GM18909 (cell line): ENCODE measurements at regions not wholly inside any gene's neighbourhood (a gene's known extent, or its start where the extent isn't known, plus 50 kb on each side); places are given as distances from the start of the nearest gene placed in this dataset.

Experiments used
- ATAC-seq: cut with Tn5 transposase; IDR thresholded peaks from one replicate; pipeline ENCODE4 v1.9.1; 2021; ENCODE audit warnings: mild to moderate bottlenecking; ENCODE audit not compliant: unreplicated experiment, poor library complexity

- ATAC-seq, result no peak
Measured at GRCh38 chr2:16287281-16287680, 346.9 kb downstream of the MYCN start.

GRCh38 chr2:16285813-16286510 is 345.6 kb downstream of the MYCN start:
- no peak for ATAC-seq

GRCh38 chr2:16284941-16285625 is 344.7 kb downstream of the MYCN start:
- ATAC-seq, result no peak

- no peak for ATAC-seq
Measured at GRCh38 chr2:16283071-16283850, 342.9 kb downstream of the MYCN start.

GRCh38 chr2:16282511-16282910 is 342.2 kb downstream of the MYCN start:
- no peak for ATAC-seq

- peak; percentile 74 for ATAC-seq
Measured at GRCh38 chr2:16281451-16282335, 341.3 kb downstream of the MYCN start.

- no peak for ATAC-seq
Measured at GRCh38 chr2:16280081-16280480, 339.7 kb downstream of the MYCN start.

- ATAC-seq, result no peak
Measured at GRCh38 chr2:16279641-16280040, 339.3 kb downstream of the MYCN start.

- no peak for ATAC-seq
Measured at GRCh38 chr2:16279201-16279570, 338.8 kb downstream of the MYCN start.

- ATAC-seq, result no peak
Measured at GRCh38 chr2:16278421-16279200, 338.3 kb downstream of the MYCN start.

- ATAC-seq, result no peak
Measured at GRCh38 chr2:16277117-16277516, 336.8 kb downstream of the MYCN start.

GRCh38 chr2:16275661-16276060 is 335.3 kb downstream of the MYCN start:
- ATAC-seq, result no peak

GRCh38 chr2:16275131-16275530 is 334.8 kb downstream of the MYCN start:
- no peak for ATAC-seq

- no peak for ATAC-seq
Measured at GRCh38 chr2:16273111-16273510, 332.8 kb downstream of the MYCN start.

GRCh38 chr2:16272038-16272788 is 331.9 kb downstream of the MYCN start:
- ATAC-seq, result no peak

- no peak for ATAC-seq
Measured at GRCh38 chr2:16271231-16271896, 331.0 kb downstream of the MYCN start.

- no peak for ATAC-seq
Measured at GRCh38 chr2:16270441-16270840, 330.1 kb downstream of the MYCN start.

GRCh38 chr2:16268301-16269000 is 328.1 kb downstream of the MYCN start:
- ATAC-seq, result no peak
